CD4-positive, CD25-positive, alpha-beta regulatory T cell (primary cell): ENCODE measurements at regions not wholly inside any gene's neighbourhood (a gene's known extent, or its start where the extent isn't known, plus 50 kb on each side); places are given as distances from the start of the nearest gene placed in this dataset.

Experiments
- ATAC-seq, 2 donors: fragments of 150-1000 bp; cut with Tn5 transposase; one replicate each; pipeline ENCODE4 v1.10.0; 2021; ENCODE audit warnings: low read depth in 2 of 2, moderate number of reproducible peaks in 2 of 2, moderate library complexity in 1 of 2
- DNase-seq, 3 donors: peaks; one replicate each; pipeline versions ENCODE4 v3.0.0 to v3.0.0-alpha.2; 2012 to 2022; ENCODE audit warnings: mixed read lengths in 1 of 3
- H3K27ac ChIP-seq: one replicate; pipeline ENCODE4 v1.7.0; 2013; ENCODE audit warnings: mild to moderate bottlenecking, low read length; ENCODE audit not compliant: insufficient read depth, poor library complexity, severe bottlenecking
- H3K27me3 ChIP-seq: one replicate; pipeline ENCODE4 v1.7.0; 2013; ENCODE audit warnings: low read length; ENCODE audit not compliant: control insufficient read depth, insufficient read depth
- H3K36me3 ChIP-seq: one replicate; pipeline ENCODE4 v1.7.0; 2013; ENCODE audit warnings: mild to moderate bottlenecking, low read length, moderate library complexity; ENCODE audit not compliant: control insufficient read depth, insufficient read depth
- H3K4me1 ChIP-seq: 2 replicates; pipeline ENCODE4 v1.7.0; 2013; ENCODE audit warnings: mild to moderate bottlenecking, low read length; ENCODE audit not compliant: insufficient read depth, control insufficient read depth, poor library complexity, severe bottlenecking
- H3K4me3 ChIP-seq: one replicate; pipeline ENCODE4 v1.7.0; 2013; ENCODE audit warnings: low read depth, mild to moderate bottlenecking, low read length, moderate library complexity
- H3K9me3 ChIP-seq, 2 experiments: 1 replicate in 1 of 2; 2 replicates in 1 of 2; pipeline ENCODE4 v1.7.0; 2013; ENCODE audit warnings: low read length in 2 of 2, mild to moderate bottlenecking in 1 of 2, moderate library complexity in 1 of 2; ENCODE audit not compliant: control insufficient read depth in 2 of 2
- H3K27ac Mint-ChIP-seq, 3 donors: one replicate each; pipeline ENCODE4 v1.8.0; 2020 to 2022; ENCODE audit warnings: mild to moderate bottlenecking in 3 of 3, mixed read lengths in 3 of 3, moderate library complexity in 2 of 3
- H3K27me3 Mint-ChIP-seq: one replicate; pipeline ENCODE4 v1.8.0; 2022; ENCODE audit warnings: mild to moderate bottlenecking, mixed read lengths
- H3K36me3 Mint-ChIP-seq: one replicate; pipeline ENCODE4 v1.8.0; 2020; ENCODE audit warnings: mixed read lengths
- H3K4me1 Mint-ChIP-seq, 4 donors: one replicate each; pipeline ENCODE4 v1.8.0; 2020 to 2022; ENCODE audit warnings: mixed read lengths in 4 of 4, mild to moderate bottlenecking in 1 of 4
- H3K4me3 Mint-ChIP-seq, 4 donors: one replicate each; pipeline ENCODE4 v1.8.0; 2020 to 2022; ENCODE audit warnings: mild to moderate bottlenecking in 4 of 4, mixed read lengths in 4 of 4, moderate library complexity in 3 of 4
- H3K9me3 Mint-ChIP-seq, 7 donors: one replicate each; pipeline ENCODE4 v1.8.0; 2020 to 2022; ENCODE audit warnings: mixed read lengths in 7 of 7, mild to moderate bottlenecking in 3 of 7, moderate library complexity in 2 of 7

DNA sequence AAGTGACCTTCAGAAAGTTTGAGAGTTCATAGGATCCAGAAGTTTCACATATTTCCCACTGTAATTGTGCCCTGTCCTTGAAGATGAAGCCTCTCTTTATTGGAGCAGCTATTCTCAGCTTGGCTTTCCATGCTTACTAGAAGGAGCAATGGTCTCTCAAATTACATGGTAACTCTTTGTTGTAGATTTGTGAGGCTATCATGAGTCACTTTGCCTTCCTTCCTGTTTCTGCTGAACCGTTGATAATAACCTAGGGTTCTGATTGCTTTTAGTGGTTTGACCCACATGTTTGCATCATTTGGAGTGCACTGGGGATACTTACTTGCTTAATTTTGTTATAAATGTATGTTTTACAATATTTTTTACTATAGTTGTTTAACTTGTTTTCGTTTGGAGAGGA lies 772.9 kb upstream of the SLITRK6 start:
- peaks cover 0 to 14% (median 9%) of the 10 kb centered on the region in 7 donors for H3K9me3 Mint-ChIP-seq
- no peaks in the 10 kb centered on the region for H3K36me3 ChIP-seq
- H3K27ac ChIP-seq: no peak overlapping the region
- no peak overlapping the region for H3K4me3 ChIP-seq
- no peaks in the 10 kb centered on the region for H3K36me3 Mint-ChIP-seq
- H3K9me3 ChIP-seq: peaks cover 0 to under 1% of the 10 kb centered on the region in 2 experiments
- no peaks in the 10 kb centered on the region for H3K4me1 Mint-ChIP-seq
- no peaks in the 10 kb centered on the region for H3K27me3 Mint-ChIP-seq
- no peak for ATAC-seq
- H3K4me3 Mint-ChIP-seq: no peak overlapping the region
- H3K27ac Mint-ChIP-seq: no peak overlapping the region
- H3K27me3 ChIP-seq: no peaks in the 10 kb centered on the region
- DNase-seq: no peak
- H3K4me1 ChIP-seq: no peaks in the 10 kb centered on the region

DNA sequence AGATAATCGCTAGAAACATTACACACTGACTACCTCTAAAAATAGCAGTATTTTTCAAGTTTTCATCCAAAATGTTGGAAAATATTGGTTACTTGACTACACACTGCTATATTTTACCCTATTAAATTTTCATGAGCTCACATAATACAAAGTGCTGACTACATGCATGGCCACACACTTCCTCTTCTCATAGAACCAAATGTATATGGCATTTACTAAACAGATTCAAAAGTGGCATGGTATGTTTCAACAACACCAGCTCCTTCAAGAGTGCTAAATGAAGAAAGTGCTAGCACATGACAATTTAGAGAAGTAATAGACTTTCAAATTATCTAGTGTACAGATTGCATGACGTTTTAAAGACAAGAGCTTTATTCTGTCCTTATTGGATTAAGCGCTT lies 780.4 kb upstream of the SLITRK6 start:
- DNase-seq (no peak), ATAC-seq (no peak)
- H3K36me3 Mint-ChIP-seq: no peaks in the 10 kb centered on the region
- H3K4me3 Mint-ChIP-seq: no peak overlapping the region
- peaks cover 4 to 12% (median 9%) of the 10 kb centered on the region in 7 donors for H3K9me3 Mint-ChIP-seq
- no peaks in the 10 kb centered on the region for H3K36me3 ChIP-seq
- no peaks in the 10 kb centered on the region for H3K4me1 ChIP-seq
- no peak overlapping the region for H3K4me3 ChIP-seq
- no peaks in the 10 kb centered on the region for H3K4me1 Mint-ChIP-seq
- H3K27me3 Mint-ChIP-seq: no peaks in the 10 kb centered on the region
- peaks cover 2 to 10% of the 10 kb centered on the region in 2 experiments for H3K9me3 ChIP-seq
- no peak overlapping the region for H3K27ac Mint-ChIP-seq
- H3K27ac ChIP-seq: no peak overlapping the region
- H3K27me3 ChIP-seq: no peaks in the 10 kb centered on the region

GRCh38 chr13:86581706-86582105 lies 782.5 kb upstream of the SLITRK6 start:
- Mint-ChIP-seq H3K27ac (no peak overlapping the region), H3K36me3 (no peaks in the 10 kb centered on the region), H3K27me3 (no peaks in the 10 kb centered on the region), H3K4me3 (no peak overlapping the region), H3K9me3 (peaks cover 2 to 12% (median 10%) of the 10 kb centered on the region in 7 donors), H3K4me1 (no peaks in the 10 kb centered on the region)
- Histone ChIP-seq H3K27me3 (no peaks in the 10 kb centered on the region), H3K36me3 (no peaks in the 10 kb centered on the region), H3K27ac (no peak overlapping the region), H3K4me1 (no peaks in the 10 kb centered on the region), H3K4me3 (no peak overlapping the region), H3K9me3 (peaks cover 2 to 19% of the 10 kb centered on the region in 2 experiments)
- DNase-seq: no peak
- ATAC-seq: no peak

GRCh38 chr13:86584301-86584700 lies 785.1 kb upstream of the SLITRK6 start:
- H3K27ac Mint-ChIP-seq: no peak overlapping the region
- no peaks in the 10 kb centered on the region for H3K4me1 Mint-ChIP-seq
- no peaks in the 10 kb centered on the region for H3K36me3 Mint-ChIP-seq

GRCh38 chr13:86585835-86586234 lies 786.6 kb upstream of the SLITRK6 start:
- H3K4me1 ChIP-seq: no peaks in the 10 kb centered on the region
- Mint-ChIP-seq H3K36me3 (no peaks in the 10 kb centered on the region), H3K27ac (no peak overlapping the region), H3K4me1 (no peaks in the 10 kb centered on the region), H3K27me3 (no peaks in the 10 kb centered on the region), H3K4me3 (no peak overlapping the region), H3K9me3 (peaks cover 2 to 18% (median 10%) of the 10 kb centered on the region in 7 donors)
- no peak overlapping the region for H3K4me3 ChIP-seq
- no peak overlapping the region for H3K27ac ChIP-seq
- no peak for ATAC-seq
- H3K27me3 ChIP-seq: no peaks in the 10 kb centered on the region
- no peak for DNase-seq
- peaks cover 0 to 18% of the 10 kb centered on the region in 2 experiments for H3K9me3 ChIP-seq
- H3K36me3 ChIP-seq: no peaks in the 10 kb centered on the region

More at GRCh38 chr13:86584301-86584700, 785.1 kb upstream of the SLITRK6 start:
- Histone ChIP-seq H3K27me3 (no peaks in the 10 kb centered on the region), H3K36me3 (no peaks in the 10 kb centered on the region), H3K9me3 (peaks cover 0 to 21% of the 10 kb centered on the region in 2 experiments), H3K4me1 (no peaks in the 10 kb centered on the region), H3K4me3 (no peak overlapping the region), H3K27ac (no peak overlapping the region)
- no peak for DNase-seq
- ATAC-seq: no peak
- no peak overlapping the region for H3K4me3 Mint-ChIP-seq
- peaks cover 2 to 18% (median 12%) of the 10 kb centered on the region in 7 donors for H3K9me3 Mint-ChIP-seq
- no peaks in the 10 kb centered on the region for H3K27me3 Mint-ChIP-seq

GRCh38 chr13:86591862-86592261 lies 792.6 kb upstream of the SLITRK6 start:
- Mint-ChIP-seq H3K4me1 (no peaks in the 10 kb centered on the region), H3K36me3 (no peaks in the 10 kb centered on the region), H3K27ac (no peak overlapping the region), H3K27me3 (no peaks in the 10 kb centered on the region), H3K4me3 (no peak overlapping the region), H3K9me3 (peaks cover 0 to 18% (median 9%) of the 10 kb centered on the region in 7 donors)
- H3K36me3 ChIP-seq: no peaks in the 10 kb centered on the region
- no peak overlapping the region for H3K4me3 ChIP-seq
- ATAC-seq: no peak
- no peak overlapping the region for H3K27ac ChIP-seq
- peaks cover 0 to under 1% of the 10 kb centered on the region in 2 experiments for H3K9me3 ChIP-seq
- DNase-seq: no peak
- no peaks in the 10 kb centered on the region for H3K4me1 ChIP-seq
- H3K27me3 ChIP-seq: no peaks in the 10 kb centered on the region

DNA sequence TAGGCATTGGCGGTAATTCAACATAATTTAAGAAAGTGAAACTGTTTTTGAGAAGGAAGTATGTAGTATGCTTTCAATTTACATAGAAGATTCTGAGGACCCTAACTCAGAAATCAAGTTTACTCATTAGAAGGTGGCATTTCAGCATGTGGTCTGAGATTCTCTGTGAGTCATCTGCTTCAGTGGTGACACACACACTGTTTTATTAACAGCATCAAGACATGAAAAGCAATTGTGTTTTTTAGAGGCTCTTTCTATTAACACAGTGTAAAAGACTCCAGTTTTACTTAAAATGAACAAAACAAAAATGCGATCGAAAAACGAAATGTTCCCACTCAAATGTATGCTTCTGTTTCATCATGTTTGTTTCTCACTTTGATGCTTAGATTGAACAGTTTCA lies 802.1 kb upstream of the SLITRK6 start:
- peaks cover 0 to 3% of the 10 kb centered on the region in 2 experiments for H3K9me3 ChIP-seq
- no peak overlapping the region for H3K4me3 ChIP-seq
- H3K27me3 ChIP-seq: no peaks in the 10 kb centered on the region
- H3K36me3 ChIP-seq: no peaks in the 10 kb centered on the region
- no peak for ATAC-seq
- H3K27ac ChIP-seq: no peak overlapping the region
- no peak overlapping the region for H3K27ac Mint-ChIP-seq
- H3K4me3 Mint-ChIP-seq: no peak overlapping the region
- H3K27me3 Mint-ChIP-seq: no peaks in the 10 kb centered on the region
- H3K4me1 Mint-ChIP-seq: no peaks in the 10 kb centered on the region
- H3K9me3 Mint-ChIP-seq: peaks cover 0 to 11% (median 4%) of the 10 kb centered on the region in 7 donors
- H3K4me1 ChIP-seq: no peaks in the 10 kb centered on the region
- no peaks in the 10 kb centered on the region for H3K36me3 Mint-ChIP-seq
- no peak for DNase-seq

DNA sequence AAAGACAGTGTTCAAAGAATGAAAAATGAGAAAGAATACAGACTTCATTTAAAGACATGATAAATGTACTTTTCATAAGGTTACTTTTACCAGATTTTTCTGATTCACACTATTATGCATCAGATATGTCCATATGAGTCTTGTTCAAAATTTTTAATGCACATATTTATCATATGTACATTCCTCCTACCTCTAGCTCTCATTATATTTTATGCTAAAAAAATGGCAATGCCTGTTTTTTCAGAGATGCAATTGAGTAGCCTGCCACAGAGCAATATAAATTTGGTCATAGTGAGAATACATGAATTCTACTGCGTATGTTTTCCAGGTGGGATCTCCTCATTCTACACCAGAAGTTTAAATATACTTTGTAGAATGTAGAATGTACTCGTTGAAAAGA lies 807.0 kb upstream of the SLITRK6 start:
- no peak for ATAC-seq
- DNase-seq: no peak

More for the DNA sequence above, 807.0 kb upstream of the SLITRK6 start:
- Histone ChIP-seq H3K27ac (no peak overlapping the region), H3K9me3 (peaks cover 0 to 4% of the 10 kb centered on the region in 2 experiments), H3K36me3 (no peaks in the 10 kb centered on the region), H3K27me3 (no peaks in the 10 kb centered on the region), H3K4me3 (no peak overlapping the region), H3K4me1 (no peaks in the 10 kb centered on the region)
- H3K4me3 Mint-ChIP-seq: no peak overlapping the region
- H3K9me3 Mint-ChIP-seq: peaks cover 0 to 13% (median 5%) of the 10 kb centered on the region in 7 donors
- no peaks in the 10 kb centered on the region for H3K4me1 Mint-ChIP-seq
- no peak overlapping the region for H3K27ac Mint-ChIP-seq
- H3K36me3 Mint-ChIP-seq: no peaks in the 10 kb centered on the region
- no peaks in the 10 kb centered on the region for H3K27me3 Mint-ChIP-seq
